ENCODE measurements at regions not wholly inside any gene's neighbourhood (a gene's known extent, or its start where the extent isn't known, plus 50 kb on each side); places are given as distances from the start of the nearest gene placed in this dataset.
"Not testable (repeated sequence)": the region's sequence is repeated elsewhere in the genome, so short reads cannot be mapped to it uniquely, and the experiment has no call there.

GRCh38 chr22:34763496-34763895, 302.5 kb upstream of the ISX start:
- DNase-seq: no peak

GRCh38 chr22:34765115-34765514, 300.8 kb upstream of the ISX start:
- DNase-seq: no peak

GRCh38 chr22:34769361-34769760, 296.6 kb upstream of the ISX start:
- no peak for DNase-seq

GRCh38 chr22:34776817-34777216, 289.1 kb upstream of the ISX start:
- no peak for DNase-seq

GRCh38 chr22:34781681-34782080, 284.3 kb upstream of the ISX start:
- DNase-seq: no peak

GRCh38 chr22:34783436-34783835, 282.5 kb upstream of the ISX start:
- no peak for DNase-seq

- DNase-seq: no peak
Observed at GRCh38 chr22:34784056-34784455, 281.9 kb upstream of the ISX start.

GRCh38 chr22:34797826-34798225, 268.1 kb upstream of the ISX start:
- no peak for DNase-seq

GRCh38 chr22:34798605-34799004, 267.4 kb upstream of the ISX start:
- no peak for DNase-seq

GRCh38 chr22:34800260-34800980, 265.5 kb upstream of the ISX start:
- DNase-seq: no peak

- no peak for DNase-seq
Observed at GRCh38 chr22:34801221-34801620, 264.7 kb upstream of the ISX start.

GRCh38 chr22:34804091-34804490, 261.9 kb upstream of the ISX start:
- no peak for DNase-seq

GRCh38 chr22:34804604-34805003, 261.4 kb upstream of the ISX start:
- no peak for DNase-seq

GRCh38 chr22:34805771-34806170, 260.2 kb upstream of the ISX start:
- no peak for DNase-seq

- DNase-seq: no peak
Observed at GRCh38 chr22:34808618-34809017, 257.3 kb upstream of the ISX start.

- no peak for DNase-seq
Observed at GRCh38 chr22:34812631-34813030, 253.3 kb upstream of the ISX start.

GRCh38 chr22:34814260-34815025, 251.5 kb upstream of the ISX start:
- no peak for DNase-seq

- no peak for DNase-seq
Observed at GRCh38 chr22:34829485-34829884, 236.5 kb upstream of the ISX start.

GRCh38 chr22:34834059-34834458, 231.9 kb upstream of the ISX start:
- no peak for DNase-seq

- DNase-seq: not testable (repeated sequence)
Observed at GRCh38 chr22:34834541-34834940, 231.4 kb upstream of the ISX start.

- DNase-seq: no peak
Observed at GRCh38 chr22:34841331-34841771, 224.6 kb upstream of the ISX start.

GRCh38 chr22:34841911-34842310, 224.0 kb upstream of the ISX start:
- DNase-seq: no peak

- no peak for DNase-seq
Observed at GRCh38 chr22:34842630-34843029, 223.3 kb upstream of the ISX start.

GRCh38 chr22:34843743-34844142, 222.2 kb upstream of the ISX start:
- not testable (repeated sequence) for DNase-seq

- no peak for DNase-seq
Observed at GRCh38 chr22:34845391-34845790, 220.6 kb upstream of the ISX start.

All from RPMI8226 (cell line).